HepG2 (cell line): ENCODE measurements at regions not wholly inside any gene's neighbourhood (a gene's known extent, or its start where the extent isn't known, plus 50 kb on each side); places are given as distances from the start of the nearest gene placed in this dataset.
A peak's percentile ranks its signal among the peaks of the same experiment; 100 is the strongest.
"Not testable (repeated sequence)": the region's sequence is repeated elsewhere in the genome, so short reads cannot be mapped to it uniquely, and the experiment has no call there.

Source experiments
- FOXK2 ChIP-seq: fragments of 450-650 bp; IDR thresholded peaks from 2 replicates; pipeline ENCODE4 v1.6.1; 2016
- FOXP1 ChIP-seq, 2 experiments: fragments of 450-650 bp in 1 of 2; IDR thresholded peaks; 2 replicates each; pipeline ENCODE4 v1.6.1; 2017 to 2018; ENCODE audit warnings: antibody characterized with exemption in 1 of 2
- IKZF1 ChIP-seq: fragments of 450-650 bp; IDR thresholded peaks from 2 replicates; pipeline ENCODE4 v1.7.1; 2016
- NBN ChIP-seq: fragments of 450-650 bp; conservative IDR thresholded peaks from 2 replicates; pipeline ENCODE4 v1.6.1; 2017
- NONO ChIP-seq, 2 experiments: fragments of 450-650 bp in 1 of 2; sonication (generic) in 1 of 2; formaldehyde crosslinking in 1 of 2; IDR thresholded peaks in 1 of 2; conservative IDR thresholded peaks in 1 of 2; 2 replicates each; pipeline versions ENCODE4 v1.6.1 to v1.8.0; 2017 to 2022; ENCODE audit warnings: mild to moderate bottlenecking in 1 of 2, missing genetic modification reagents in 1 of 2, moderate library complexity in 1 of 2
- PLRG1 ChIP-seq: fragments of 450-650 bp; conservative IDR thresholded peaks from 2 replicates; pipeline ENCODE4 v1.6.1; 2016
- SOX6 ChIP-seq, 2 experiments: fragments of 450-650 bp in 1 of 2; sonication (generic) in 1 of 2; formaldehyde crosslinking in 1 of 2; IDR thresholded peaks; 2 replicates each; pipeline versions ENCODE4 v1.4.0 to v1.6.1; 2017 to 2020; ENCODE audit warnings: antibody characterized with exemption in 1 of 2, mild to moderate bottlenecking in 1 of 2, missing genetic modification reagents in 1 of 2
- TF ChIP-seq, protein P1 (sequence below): fragments of 450-650 bp; IDR thresholded peaks from 2 replicates; pipeline ENCODE4 v1.6.1; 2017
- TF ChIP-seq, protein P2 (sequence below): sonication (generic); formaldehyde crosslinking; IDR thresholded peaks from 2 replicates; pipeline ENCODE4 v1.4.0; 2020; ENCODE audit warnings: missing genetic modification reagents

DNA sequence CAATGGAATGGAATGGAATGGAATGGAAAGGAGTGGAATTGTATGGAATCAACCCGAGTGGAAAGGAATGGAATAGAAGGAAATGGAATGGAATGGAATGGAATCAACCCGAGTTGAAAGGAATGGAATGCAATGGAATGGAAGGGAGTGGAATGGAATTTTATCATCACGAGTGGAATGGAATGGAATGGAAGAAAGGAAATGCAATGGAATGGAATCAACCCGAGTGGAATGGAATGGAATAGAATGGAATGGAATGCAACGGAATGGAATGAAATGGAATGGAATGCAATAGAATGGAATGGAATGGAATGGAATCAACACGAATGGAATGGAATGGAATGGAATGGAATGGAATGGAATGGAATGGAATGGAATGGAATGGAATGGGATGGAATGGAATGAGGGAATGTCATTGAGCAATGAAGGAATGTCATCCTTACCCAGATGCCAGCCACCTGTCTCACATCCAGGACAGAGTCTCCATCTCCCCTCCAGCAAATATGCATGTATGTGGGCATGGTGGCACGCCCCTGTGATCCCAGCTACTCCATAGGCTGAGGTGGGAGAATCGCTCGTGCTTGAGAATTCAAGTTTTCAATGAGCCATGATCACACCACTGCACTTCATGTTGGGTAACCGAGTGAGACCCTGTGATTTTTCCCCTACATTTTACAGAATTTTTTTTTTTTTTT is 1149.5 kb downstream of the RPIA start (continued):
- TF ChIP-seq IKZF1 (0 out of 2 replicates have a peak, but pooled peaks have one; percentile 58), FOXK2 (0 out of 2 replicates have a peak, but pooled peaks have one; percentile 15), NBN (0 out of 2 replicates have a peak, but pooled peaks have one; percentile 74), NONO (IDR thresholded peaks at IDR 0.05) (0 out of 2 replicates have a peak, but pooled peaks have one; percentile 26), PLRG1 (peak; percentile 91; the same call in 1 of the 2 replicates), FOXP1 (IDR thresholded peaks at IDR 0.05) (peak; percentile 15; the same call in 1 of the 2 replicates), SOX6 (IDR thresholded peaks at IDR 0.05) (peak; percentile 87; the same call in 1 of the 2 replicates)
- TF ChIP-seq, protein P1, sequence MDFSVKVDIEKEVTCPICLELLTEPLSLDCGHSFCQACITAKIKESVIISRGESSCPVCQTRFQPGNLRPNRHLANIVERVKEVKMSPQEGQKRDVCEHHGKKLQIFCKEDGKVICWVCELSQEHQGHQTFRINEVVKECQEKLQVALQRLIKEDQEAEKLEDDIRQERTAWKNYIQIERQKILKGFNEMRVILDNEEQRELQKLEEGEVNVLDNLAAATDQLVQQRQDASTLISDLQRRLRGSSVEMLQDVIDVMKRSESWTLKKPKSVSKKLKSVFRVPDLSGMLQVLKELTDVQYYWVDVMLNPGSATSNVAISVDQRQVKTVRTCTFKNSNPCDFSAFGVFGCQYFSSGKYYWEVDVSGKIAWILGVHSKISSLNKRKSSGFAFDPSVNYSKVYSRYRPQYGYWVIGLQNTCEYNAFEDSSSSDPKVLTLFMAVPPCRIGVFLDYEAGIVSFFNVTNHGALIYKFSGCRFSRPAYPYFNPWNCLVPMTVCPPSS = peak; percentile 80; the same call in 1 of the 2 replicates
- TF ChIP-seq, protein P2, sequence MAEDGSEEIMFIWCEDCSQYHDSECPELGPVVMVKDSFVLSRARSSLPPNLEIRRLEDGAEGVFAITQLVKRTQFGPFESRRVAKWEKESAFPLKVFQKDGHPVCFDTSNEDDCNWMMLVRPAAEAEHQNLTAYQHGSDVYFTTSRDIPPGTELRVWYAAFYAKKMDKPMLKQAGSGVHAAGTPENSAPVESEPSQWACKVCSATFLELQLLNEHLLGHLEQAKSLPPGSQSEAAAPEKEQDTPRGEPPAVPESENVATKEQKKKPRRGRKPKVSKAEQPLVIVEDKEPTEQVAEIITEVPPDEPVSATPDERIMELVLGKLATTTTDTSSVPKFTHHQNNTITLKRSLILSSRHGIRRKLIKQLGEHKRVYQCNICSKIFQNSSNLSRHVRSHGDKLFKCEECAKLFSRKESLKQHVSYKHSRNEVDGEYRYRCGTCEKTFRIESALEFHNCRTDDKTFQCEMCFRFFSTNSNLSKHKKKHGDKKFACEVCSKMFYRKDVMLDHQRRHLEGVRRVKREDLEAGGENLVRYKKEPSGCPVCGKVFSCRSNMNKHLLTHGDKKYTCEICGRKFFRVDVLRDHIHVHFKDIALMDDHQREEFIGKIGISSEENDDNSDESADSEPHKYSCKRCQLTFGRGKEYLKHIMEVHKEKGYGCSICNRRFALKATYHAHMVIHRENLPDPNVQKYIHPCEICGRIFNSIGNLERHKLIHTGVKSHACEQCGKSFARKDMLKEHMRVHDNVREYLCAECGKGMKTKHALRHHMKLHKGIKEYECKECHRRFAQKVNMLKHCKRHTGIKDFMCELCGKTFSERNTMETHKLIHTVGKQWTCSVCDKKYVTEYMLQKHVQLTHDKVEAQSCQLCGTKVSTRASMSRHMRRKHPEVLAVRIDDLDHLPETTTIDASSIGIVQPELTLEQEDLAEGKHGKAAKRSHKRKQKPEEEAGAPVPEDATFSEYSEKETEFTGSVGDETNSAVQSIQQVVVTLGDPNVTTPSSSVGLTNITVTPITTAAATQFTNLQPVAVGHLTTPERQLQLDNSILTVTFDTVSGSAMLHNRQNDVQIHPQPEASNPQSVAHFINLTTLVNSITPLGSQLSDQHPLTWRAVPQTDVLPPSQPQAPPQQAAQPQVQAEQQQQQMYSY = peak; percentile 17; the same call in 1 of the 2 replicates
- not testable (repeated sequence) for TF ChIP-seq NONO (CRISPR knock-in tag; conservative IDR thresholded peaks at IDR 0.05); FOXP1 (CRISPR knock-in tag; IDR thresholded peaks at IDR 0.05); SOX6 (CRISPR knock-in tag; IDR thresholded peaks at IDR 0.05)
- TF ChIP-seq, all 625 proteins: peak for 12; not testable (repeated sequence) for 613
